GM20000 (cell line): ENCODE measurements at regions not wholly inside any gene's neighbourhood (a gene's known extent, or its start where the extent isn't known, plus 50 kb on each side); places are given as distances from the start of the nearest gene placed in this dataset.

Experiments
- DNase-seq: peaks from one replicate; pipeline ENCODE4 v3.0.0; 2012; ENCODE audit warnings: low spot score
- CTCF ChIP-seq: IDR thresholded peaks from 2 replicates; pipeline ENCODE4 v1.5.1; 2012; ENCODE audit warnings: mild to moderate bottlenecking, control low read depth; ENCODE audit errors: extremely low read depth, missing control alignments

- no peak for DNase-seq
- no peak for TF ChIP-seq CTCF
These were observed 53.1 kb upstream of the WNT4 start for GRCh38 chr1:22196041-22196440.

GRCh38 chr1:22196641-22197040 is 53.7 kb upstream of the WNT4 start:
- DNase-seq, result no peak
- no peak for TF ChIP-seq CTCF

GRCh38 chr1:22197644-22198043 is 54.7 kb upstream of the WNT4 start:
- no peak for TF ChIP-seq CTCF
- DNase-seq, result no peak

- DNase-seq, result no peak
- no peak for TF ChIP-seq CTCF
These were observed 58.1 kb upstream of the WNT4 start for GRCh38 chr1:22201023-22201422.

- no peak for TF ChIP-seq CTCF
- DNase-seq, result no peak
These were observed 60.4 kb upstream of the WNT4 start for GRCh38 chr1:22203335-22203734.

GRCh38 chr1:22204057-22204840 is 61.4 kb upstream of the WNT4 start:
- no peak for DNase-seq
- TF ChIP-seq CTCF, result no peak

GRCh38 chr1:22204989-22205913 is 62.4 kb upstream of the WNT4 start:
- no peak for TF ChIP-seq CTCF
- DNase-seq, result no peak
